ENCODE measurements at regions not wholly inside any gene's neighbourhood (a gene's known extent, or its start where the extent isn't known, plus 50 kb on each side); places are given as distances from the start of the nearest gene placed in this dataset.
"Not testable (repeated sequence)": the region's sequence is repeated elsewhere in the genome, so short reads cannot be mapped to it uniquely, and the experiment has no call there.

- DNase-seq = no peak
Measured at GRCh38 chr2:239801404-239802184, 223.5 kb downstream of the NDUFA10 start.

GRCh38 chr2:239800785-239801386 is 224.3 kb downstream of the NDUFA10 start:
- no peak for DNase-seq

GRCh38 chr2:239797316-239797715 is 227.8 kb downstream of the NDUFA10 start:
- DNase-seq = no peak

GRCh38 chr2:239795761-239796160 is 229.4 kb downstream of the NDUFA10 start:
- DNase-seq = not testable (repeated sequence)

- DNase-seq = no peak
Measured at GRCh38 chr2:239793836-239794235, 231.3 kb downstream of the NDUFA10 start.

- DNase-seq = no peak
Measured at GRCh38 chr2:239793086-239793485, 232.1 kb downstream of the NDUFA10 start.

GRCh38 chr2:239792405-239793084 is 232.6 kb downstream of the NDUFA10 start:
- DNase-seq = no peak

GRCh38 chr2:239791526-239792404 is 233.4 kb downstream of the NDUFA10 start:
- no peak for DNase-seq

- DNase-seq = no peak
Measured at GRCh38 chr2:239790721-239791120, 234.4 kb downstream of the NDUFA10 start.

- DNase-seq = no peak
Measured at GRCh38 chr2:239790313-239790712, 234.8 kb downstream of the NDUFA10 start.

- DNase-seq = no peak
Measured at GRCh38 chr2:239789711-239790110, 235.4 kb downstream of the NDUFA10 start.

GRCh38 chr2:239788576-239789098 is 236.5 kb downstream of the NDUFA10 start:
- no peak for DNase-seq

- DNase-seq = no peak
Measured at GRCh38 chr2:239787538-239788050, 237.5 kb downstream of the NDUFA10 start.

- no peak for DNase-seq
Measured at GRCh38 chr2:239786791-239787190, 238.4 kb downstream of the NDUFA10 start.

GRCh38 chr2:239781454-239781853 is 243.7 kb downstream of the NDUFA10 start:
- DNase-seq = no peak

GRCh38 chr2:239780236-239780994 is 244.7 kb downstream of the NDUFA10 start:
- no peak for DNase-seq

- no peak for DNase-seq
Measured at GRCh38 chr2:239779584-239779983, 245.6 kb downstream of the NDUFA10 start.

GRCh38 chr2:239778861-239779558 is 246.1 kb downstream of the NDUFA10 start:
- DNase-seq = no peak

- no peak for DNase-seq
Measured at GRCh38 chr2:239778042-239778851, 246.9 kb downstream of the NDUFA10 start.

- DNase-seq = no peak
Measured at GRCh38 chr2:239777219-239777618, 247.9 kb downstream of the NDUFA10 start.
